IPS-NIHi11 (cell line): ENCODE measurements at regions not wholly inside any gene's neighbourhood (a gene's known extent, or its start where the extent isn't known, plus 50 kb on each side); places are given as distances from the start of the nearest gene placed in this dataset.
"Not testable (repeated sequence)": the region's sequence is repeated elsewhere in the genome, so short reads cannot be mapped to it uniquely, and the experiment has no call there.

ENCODE experiments used
- DNase-seq: peaks from one replicate; pipeline ENCODE4 v3.0.0; 2012; ENCODE audit warnings: mixed read lengths, low spot score

DNA sequence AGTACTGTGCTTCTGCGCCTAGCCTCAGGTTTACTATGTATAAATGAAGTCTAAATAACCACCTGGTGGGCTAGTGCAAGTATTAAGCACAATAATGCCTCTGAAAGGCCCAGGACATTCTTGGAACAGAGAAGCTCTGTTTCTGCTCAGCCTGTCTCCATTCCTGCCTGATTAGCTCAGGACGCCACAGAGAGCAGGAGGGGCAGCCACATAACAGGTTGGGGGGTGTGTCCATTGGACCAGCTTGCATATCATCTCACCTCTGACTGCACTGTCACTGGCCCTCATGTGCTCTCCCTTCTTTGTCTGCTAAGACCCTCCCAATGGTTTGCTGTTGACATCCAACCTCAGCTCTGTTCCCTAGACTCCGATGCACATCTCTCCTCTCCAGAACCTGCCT lies 52.8 kb upstream of the IKZF1 start:
- DNase-seq, result no peak

DNA sequence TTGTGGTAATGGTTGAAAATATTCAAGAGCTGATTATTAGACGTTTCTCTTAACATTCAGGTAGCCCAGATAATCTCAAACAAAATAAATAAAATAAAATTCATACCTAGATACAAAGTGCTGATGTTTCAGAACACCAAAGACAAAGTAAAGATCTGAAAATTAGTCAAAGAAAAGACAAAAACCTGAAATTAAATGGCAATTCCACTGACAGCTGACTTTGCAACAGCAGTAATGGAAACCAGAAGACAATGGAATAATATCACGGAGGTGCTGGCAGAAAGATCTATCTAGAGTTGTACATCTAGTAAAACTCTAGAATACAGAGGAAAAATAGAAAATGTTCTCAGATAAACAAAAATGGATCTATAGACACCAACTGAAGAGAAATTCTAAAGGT lies 58.0 kb upstream of the IKZF1 start:
- no peak for DNase-seq

DNA sequence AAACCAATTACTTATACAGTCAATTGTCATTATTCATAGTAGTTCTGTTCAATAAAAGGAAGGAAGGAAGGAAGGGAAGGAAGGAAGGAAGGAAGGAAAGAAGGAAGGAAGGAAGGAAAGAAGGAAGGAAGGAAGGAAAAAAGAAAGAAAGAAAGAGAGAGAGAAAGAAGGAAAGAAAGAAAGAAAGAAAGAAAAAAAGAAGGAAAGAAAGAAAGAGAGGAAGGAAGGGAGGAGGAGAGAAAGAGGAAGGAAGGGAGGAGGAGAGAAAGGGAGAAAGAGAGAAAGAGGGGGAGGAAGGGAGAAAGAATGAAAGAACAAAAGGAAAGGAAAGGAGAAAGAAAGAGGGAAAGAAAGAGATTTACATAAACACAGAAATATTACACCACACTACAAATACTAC lies 62.4 kb upstream of the IKZF1 start:
- not testable (repeated sequence) for DNase-seq

DNA sequence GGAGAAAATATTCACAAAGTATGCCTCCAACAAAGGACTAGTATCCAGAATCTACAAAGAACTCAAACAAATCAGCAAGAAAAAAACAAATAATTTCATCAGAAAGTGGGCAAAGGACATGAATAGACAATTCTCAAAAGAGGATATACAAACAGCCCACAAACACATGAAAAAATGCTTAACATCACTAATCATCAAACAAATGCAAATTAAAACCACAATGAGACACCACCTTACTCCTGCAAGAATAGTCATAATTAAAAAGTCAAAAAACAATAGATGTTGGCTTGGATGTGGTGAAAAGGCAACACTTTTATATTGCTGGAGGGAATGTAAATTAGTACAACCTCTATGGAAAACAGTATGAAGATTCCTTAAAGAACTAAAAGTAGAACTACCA lies 63.8 kb upstream of the IKZF1 start:
- not testable (repeated sequence) for DNase-seq

DNA sequence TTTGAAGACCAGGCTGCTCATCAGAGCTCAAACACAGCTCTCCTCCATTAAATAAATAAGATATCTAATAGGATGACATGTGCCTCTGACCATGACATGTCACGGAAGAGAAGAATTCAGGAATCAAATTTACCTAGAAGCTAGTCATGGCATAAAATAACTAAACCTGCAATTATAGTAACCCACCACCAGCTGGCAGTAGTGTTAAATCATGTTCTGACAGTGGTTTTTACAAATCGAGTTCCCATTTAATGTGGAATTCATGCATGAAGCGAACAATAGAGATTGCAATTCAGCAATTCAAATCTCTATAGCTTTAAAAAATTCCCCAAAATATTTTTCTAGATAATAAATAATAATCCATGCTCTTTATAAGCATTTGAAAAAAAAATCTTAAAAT lies 74.6 kb upstream of the IKZF1 start:
- no peak for DNase-seq

DNA sequence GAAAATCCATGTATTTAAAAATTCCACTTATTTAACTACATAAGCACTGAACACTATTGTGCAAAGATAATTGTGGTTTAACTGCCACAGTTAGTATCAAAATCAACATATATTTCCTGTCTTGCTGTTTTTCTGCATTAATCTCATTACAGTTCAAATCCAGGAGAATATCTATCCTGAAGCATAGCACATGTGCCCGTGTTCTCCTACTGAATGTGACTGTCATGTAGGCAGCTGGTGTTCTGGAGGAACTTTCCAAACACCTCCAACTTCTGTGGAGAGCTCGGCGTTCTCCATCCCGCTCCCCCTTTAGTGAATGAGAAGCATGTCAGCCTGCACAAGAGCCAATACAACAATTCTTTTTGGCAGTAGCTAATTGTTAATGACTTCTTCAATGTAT lies 76.4 kb upstream of the IKZF1 start:
- no peak for DNase-seq

DNA sequence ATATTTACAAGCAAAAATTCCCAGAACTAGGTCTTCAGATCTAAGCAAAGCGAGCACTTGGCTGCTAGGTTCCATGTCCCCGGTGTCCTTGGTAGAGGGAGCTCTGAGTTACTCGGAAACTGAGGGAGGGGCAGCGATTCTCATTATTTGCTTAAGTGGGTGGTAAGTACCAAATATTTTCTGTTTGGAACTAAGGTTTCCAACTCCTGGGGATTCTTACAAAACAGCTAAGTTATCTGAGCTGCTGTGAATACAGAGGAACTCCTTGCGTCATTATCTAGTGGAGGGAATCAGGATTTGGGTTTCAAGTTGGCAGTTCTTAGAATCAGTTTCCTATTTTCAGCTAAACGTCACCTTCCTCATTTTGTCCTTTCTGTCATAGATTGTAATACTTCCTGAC lies 76.8 kb upstream of the IKZF1 start:
- DNase-seq, result no peak

DNA sequence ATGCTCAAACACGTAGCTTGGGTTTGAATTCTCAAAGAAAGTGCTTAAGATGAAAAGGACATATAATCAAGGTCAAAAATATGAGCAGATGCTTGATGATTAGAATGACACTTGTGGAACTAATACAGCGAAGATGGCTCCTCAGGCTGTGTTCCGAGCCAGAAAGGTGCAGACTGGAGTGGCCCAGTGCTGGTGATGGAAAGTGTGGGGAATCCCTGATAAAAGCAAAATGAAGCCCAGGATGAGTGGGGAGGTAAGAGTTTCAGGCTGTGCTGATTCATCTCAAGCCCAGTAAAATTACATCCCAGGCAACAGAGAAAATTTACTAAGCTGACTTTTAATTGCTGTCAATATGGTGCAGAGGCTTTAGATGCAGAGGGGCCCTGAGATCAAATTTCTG lies 77.8 kb upstream of the IKZF1 start:
- no peak for DNase-seq

DNA sequence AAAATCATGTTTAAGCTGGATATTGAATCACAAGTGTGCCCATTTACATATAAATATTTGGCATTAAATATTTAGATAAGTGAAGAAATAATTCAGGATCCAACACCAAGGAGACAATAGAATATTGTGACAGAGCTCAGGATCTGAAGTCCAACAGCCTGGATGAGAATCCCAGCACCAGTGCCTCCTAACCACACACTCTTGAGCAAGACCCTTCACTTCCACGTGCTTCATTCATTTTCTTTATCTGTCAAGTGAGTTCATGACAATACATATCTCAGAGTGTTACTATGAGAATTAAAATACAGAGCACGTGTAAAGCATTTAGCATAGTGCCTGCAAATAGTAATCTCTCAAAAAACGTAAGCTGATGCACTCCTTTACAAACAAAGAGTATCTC lies 78.4 kb upstream of the IKZF1 start:
- no peak for DNase-seq

DNA sequence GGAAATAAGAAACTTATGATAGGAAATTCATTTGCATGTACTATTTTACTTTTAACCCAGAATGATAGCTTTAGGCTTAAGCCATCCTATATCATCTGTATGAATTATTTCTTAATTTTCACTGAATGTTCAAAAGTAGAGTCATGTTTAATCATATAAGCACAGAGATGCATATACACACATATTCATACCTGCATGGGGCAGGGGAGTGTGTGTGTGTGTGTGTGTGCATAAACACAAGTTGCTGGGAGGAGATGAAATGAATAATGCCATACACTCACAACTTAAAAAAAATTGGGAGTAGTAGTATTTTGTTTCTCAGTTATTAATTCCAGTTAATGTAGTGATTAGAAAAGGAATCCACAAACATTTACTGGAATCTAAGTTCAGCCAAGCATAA lies 83.1 kb upstream of the IKZF1 start:
- DNase-seq, result no peak

DNA sequence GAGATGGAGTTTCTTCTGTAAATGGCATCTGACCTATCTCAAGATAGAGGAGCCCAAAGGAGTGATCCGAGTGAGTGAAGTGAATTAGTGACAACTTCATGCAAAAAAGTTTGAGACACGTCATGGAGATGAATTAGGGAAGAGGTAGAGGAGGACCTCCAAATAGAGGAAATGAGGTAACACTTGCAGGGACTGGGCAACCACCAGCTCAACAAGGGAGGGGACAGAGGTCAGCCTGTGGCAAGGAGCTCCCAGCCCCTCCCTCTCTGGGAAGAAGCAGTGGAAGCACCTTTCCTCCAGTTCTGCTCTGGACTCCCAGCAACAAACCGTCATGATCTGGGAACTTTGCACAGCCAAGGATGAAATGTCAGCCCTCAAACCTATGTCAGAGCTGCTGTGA lies 83.5 kb upstream of the IKZF1 start:
- DNase-seq, result no peak

DNA sequence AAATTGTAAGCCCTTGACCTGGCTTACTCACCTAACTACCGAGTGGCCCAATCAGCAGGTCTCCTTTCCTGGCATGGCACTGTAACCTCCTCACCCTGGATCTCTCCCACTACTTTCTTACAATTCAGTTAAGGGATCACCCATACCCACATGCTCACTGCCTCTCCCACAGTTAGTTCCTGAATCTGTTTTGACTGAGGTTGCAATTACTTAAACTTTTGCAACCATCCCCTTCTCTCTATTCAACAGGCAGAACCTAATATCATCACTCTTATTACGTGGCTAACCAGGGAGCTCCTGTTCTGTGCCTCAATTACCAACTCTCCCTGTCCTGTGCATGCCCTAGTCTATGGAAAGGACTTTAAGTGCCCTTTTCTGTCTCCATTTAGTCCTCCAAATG lies 84.2 kb upstream of the IKZF1 start:
- no peak for DNase-seq

DNA sequence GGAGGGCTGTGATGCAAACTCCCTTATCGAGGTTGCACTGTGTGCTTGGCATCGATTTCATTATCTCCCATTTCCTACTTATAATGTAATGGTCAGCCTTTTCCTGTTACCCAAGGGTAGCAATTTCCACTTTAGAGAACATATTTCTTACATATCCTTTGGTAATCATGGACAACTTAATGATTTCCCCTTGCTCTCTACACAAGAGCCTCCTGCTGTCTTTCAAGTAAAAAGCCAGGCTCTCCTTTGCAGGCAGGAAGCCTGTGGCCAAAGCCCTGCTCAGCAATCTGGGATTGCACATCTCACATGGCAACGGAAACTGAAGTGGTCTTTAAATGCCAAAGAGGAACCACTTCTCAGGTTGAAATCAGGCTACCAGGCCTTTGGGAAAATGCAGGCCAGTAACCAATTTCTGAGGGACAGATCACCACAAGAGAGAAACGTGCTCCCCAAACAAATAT lies 86.7 kb upstream of the IKZF1 start:
- no peak for DNase-seq

DNA sequence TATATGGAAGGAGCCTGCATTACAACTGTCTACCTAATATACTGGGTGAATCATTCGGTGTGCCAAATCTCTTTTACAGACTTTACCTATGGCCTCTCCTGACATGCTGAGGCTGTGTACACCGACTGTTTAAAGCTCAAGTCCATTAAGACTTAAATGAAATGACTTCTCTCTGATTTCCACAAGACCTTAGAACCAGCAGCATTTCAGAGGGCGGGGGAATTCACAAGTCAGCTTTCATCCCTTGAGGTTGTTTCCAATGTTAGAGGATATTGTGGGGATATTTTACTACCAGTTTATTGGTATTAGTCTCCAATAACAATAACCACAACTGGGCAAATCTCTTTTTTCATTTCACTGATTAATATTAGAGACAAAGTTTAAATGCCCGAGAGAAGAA lies 87.1 kb upstream of the IKZF1 start:
- no peak for DNase-seq

DNA sequence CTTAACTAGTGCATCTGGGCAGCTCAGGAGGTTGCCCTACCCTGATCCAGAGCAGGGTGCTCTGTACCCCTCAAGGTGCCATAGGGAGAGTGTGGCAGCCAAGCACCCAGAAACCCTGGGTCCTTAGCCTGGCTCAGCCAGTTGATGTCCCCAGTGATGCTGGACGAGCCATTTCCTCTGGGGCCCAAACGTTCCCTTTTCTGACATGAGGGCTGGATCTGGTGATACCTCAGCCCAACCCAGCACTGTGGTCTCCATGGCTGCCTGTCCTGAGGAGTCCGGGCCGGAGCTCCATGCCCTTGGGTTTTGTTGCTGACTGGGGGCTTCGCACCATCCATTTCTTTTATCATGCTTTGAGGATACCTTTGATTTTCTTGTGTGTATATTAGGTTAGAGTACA lies 87.9 kb upstream of the IKZF1 start:
- no peak for DNase-seq

DNA sequence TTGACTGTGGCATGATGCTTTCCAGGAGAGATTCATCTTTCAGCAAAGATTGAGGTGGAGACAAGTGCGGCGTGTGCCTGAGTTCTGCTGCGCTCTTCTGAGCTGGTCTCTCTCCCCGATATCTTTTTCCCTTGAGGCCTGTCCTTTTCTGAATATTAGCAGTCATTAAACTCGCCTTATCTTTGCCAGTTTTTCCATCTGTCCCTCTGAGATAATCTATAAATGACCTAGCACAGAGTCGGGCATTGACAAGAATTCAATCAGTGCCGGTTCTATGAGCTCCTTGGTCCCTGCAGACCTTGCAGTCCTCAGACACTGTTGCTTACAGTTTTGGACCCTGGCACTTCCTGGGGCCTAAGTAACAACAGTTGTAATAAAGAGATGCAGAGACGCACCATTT lies 89.7 kb upstream of the IKZF1 start:
- DNase-seq, result no peak

DNA sequence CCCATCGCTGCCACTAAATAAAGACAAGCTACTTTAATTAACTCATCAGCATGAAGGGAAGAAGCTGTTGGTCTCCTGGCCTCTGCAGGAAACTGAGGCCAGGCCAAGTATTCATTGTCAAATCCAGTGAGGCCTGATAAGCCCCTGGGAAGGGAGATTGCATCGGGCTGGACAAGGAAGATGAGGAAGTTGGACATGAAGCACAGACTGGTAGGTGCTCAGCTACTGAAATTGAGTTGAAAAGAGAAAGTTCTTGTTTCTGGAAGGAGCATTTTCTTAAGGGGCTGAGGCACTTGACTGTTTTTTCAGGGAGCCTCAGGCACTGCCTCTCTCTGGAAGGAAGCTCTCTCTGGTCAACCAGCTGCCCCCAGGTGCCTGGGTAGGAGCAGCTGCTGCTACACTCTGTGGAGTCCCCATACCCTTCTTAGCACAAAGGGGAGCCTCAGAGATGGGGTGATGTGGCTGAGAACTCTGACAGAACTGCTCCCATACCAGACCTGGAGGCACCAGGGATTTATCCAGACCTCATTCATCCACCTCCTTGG lies 90.3 kb upstream of the IKZF1 start:
- DNase-seq, result no peak

DNA sequence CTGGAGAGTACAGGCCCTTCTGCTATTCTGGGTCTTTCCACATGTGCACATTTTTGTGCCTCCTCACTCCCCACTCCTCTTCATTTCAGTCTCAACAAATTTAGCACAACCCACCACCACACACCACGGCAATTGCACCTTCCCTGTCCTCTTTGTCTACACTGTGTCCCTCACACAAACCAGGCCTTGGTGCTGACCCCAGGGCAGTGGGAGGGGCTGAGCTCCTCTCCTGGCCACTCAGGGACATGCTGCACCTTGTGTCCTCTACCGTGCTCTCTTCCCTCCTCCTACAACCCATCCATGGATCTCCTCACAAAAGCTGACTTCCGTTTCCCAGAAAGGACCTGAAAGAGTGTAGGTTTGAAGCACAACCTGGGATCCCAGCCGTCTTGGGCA lies 90.9 kb upstream of the IKZF1 start:
- no peak for DNase-seq

DNA sequence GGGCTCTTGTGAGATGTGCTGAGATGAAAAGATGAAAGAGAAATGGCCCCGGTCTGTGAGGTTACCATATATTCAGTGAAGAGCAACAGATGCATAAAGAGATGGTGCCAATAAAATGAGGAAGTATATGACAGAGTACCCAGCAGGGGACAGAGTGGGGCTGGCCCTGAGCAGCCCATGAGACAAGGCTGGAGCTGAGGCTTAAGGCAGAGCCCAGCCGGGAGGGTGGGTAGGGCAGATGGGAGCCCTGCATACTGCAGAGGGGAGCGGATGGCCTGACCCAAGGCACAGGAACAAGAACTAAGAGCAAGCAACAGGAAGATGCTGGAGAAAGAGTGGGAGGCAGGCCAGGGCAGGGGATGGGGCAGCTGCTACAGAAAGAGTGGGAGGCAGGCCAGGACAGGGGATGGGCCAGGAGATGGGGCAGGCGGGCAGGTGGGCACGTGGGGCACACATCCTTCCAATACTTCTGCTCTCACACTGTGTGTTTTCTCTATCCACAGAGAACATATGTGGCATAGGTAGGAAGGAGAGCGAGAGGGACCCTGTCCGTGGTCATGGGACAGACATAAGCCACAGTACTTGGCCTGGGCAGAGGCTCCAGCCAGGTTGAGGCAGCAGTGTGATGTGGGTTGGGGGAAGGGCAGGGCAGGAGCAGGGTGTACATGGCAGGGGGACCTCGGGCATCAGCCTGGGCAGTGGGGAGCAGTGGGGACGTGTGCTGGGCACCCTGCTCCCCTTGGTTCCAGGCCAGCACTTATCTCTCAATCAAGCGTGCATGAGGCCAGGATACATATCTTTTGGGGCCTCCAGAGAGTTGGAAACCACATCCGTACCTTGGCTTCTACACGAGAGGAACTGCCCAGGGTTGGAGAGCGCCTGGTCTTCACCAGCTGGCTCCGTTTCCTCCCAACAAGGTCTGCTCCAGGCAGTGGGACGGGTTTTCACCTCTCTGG lies 91.6 kb upstream of the IKZF1 start:
- no peak for DNase-seq

DNA sequence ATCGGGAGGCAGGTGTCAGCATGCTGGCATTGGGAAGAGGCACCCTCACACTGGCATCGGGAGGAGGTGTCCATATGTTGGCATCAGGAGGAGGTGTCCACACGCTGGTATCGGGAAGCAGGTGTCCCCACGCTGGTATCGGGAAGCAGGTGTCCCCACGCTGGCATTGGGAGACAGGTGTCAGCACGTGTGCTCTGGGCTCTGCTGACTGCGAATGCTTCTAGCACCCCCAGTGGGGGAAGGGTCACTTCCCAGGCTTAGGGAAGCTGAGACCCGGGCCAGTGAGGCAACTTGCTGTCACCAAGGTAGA lies 92.5 kb upstream of the IKZF1 start:
- DNase-seq, result no peak

DNA sequence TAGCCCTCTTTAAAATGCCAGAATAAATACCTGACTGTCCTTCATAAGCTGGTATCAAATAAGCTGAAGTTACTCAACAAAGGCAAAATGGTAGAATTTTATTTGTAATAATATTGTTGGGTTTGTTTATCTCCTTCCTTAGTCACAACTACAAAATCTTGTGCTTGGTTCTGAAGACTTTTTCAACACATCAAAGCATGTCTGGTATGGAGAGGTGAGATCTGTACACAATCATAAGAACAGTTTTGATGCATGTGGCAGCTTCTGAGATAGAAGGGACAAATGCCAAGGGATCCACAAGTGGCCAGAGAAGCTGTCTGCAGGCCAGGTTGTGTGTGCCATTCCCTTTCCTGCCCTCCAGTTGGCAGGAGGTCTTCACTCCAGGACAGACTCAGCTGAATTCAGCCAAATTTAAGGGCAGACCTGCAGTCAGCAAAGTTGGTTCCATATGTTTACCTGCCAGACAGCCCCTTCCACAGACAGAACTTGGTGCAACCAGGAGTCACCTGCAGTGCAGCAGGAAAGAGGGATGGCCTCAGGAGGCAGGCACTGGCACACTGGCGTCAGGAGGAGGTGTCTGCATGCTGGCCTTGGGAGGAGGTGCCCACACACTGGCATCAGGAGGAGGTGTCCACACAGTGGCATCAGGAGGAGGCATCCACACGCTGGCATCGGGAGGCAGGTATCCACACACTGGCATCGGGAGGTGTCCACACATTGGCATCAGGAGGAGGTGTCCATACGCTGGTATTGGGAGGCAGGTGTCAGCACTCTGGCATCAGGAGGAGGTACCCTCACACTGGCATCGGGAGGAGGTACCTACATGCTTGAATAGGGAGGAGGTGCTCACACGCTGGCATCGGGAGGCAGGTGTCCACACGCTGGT lies 93.1 kb upstream of the IKZF1 start:
- no peak for DNase-seq

DNA sequence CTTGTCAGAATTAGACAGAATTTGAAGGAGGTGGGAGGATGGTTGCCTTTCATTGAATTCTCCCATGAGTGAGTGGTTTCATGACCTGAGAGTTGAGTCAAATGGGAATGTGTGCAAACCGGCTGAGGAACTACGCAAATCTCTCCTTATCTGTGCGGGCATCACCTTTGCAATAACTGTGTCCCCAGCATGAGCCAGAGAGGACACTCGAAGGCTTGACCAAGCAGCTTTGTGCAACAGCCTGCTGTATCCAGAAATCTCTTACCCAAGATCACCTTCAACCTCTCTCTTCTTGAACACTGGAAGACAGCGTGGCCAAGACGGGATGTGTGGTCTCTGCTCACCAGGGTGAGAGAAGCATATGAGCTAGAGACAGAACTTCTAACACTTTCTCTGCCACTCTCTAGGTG lies 93.8 kb upstream of the IKZF1 start:
- DNase-seq, result no peak
